ENCODE measurements at regions not wholly inside any gene's neighbourhood (a gene's known extent, or its start where the extent isn't known, plus 50 kb on each side); places are given as distances from the start of the nearest gene placed in this dataset.
"Not testable (repeated sequence)": the region's sequence is repeated elsewhere in the genome, so short reads cannot be mapped to it uniquely, and the experiment has no call there.

- DNase-seq, result no peak
Measured at GRCh38 chr17:63019138-63019873, 53.3 kb downstream of the TANC2 start.

DNA sequence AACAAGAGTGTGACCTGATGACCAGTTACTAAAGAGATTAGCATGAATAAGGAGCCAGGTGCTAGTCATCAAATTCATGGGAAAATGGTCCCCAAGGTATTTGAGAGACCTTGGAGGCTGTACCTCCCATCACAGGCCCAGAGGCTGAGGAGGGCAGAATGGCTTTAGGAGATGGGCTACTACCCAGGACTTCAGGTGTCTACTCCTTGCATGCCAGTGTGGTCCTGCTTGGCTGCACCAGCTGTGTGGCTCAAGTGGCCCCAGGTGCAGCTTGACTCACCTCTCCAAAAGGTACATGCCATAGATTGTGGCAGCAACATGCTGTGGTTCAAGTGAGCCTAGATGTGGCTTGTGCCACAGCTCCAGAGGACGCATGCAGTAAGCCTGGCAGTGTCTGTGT is 56.5 kb downstream of the TANC2 start:
- no peak for DNase-seq

DNA sequence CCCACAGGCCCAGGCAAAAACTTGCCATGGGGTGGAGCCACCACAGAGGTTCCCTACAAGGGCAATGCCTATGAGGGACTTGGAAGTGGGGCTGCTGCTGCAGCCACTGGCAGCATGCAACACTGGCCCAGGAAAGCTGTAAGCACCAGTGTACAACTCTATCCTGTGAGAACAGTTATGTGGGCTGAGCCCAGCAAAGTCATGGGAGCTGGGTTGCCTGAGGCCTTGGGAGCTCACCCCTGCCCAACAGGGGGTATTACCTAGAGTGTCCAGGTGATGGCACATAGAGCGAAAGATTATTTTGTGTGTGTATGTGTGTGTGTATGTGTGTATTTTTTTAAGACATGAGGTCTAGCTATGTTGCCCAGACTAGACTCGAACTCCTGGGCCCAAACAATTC is 57.0 kb downstream of the TANC2 start:
- DNase-seq, result no peak

DNA sequence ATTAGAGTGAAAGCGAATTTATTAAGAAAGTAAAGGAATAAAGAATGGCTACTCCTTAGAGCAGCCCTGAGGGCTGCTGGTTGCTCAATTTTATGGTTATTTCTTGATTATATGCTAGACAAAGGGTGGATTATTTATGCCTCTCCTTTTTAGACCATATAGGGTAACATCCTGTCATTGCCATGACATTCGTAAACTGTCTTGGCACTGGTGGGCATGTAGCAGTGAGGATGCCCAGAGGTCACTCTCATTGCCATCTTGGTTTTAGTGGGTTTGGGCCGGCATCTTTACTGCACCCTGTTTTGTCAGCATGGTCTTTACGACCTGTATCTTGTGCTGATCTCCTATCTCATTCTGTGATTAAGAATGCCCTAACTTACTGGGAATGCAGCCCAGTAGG is 58.2 kb downstream of the TANC2 start:
- no peak for DNase-seq

DNA sequence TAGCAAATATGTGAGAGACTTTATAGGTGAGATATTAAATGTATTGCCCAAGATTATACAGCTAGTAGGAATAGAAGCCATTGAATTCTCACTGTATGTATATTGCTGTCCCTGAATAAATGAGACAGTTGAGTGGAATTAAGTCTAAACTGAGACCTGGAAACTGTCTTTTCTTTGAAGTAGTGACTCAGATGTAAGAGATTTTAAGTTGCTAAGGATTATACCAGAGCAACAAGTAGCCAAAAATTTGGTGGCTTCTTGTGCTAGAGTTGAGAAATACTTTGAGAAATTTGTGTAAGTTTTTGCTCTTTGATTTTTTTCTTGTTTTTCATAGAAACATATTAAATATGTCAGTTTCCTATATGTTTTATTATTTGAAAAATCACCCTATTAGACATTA is 58.7 kb downstream of the TANC2 start:
- DNase-seq, result no peak

- DNase-seq, result not testable (repeated sequence)
Measured at GRCh38 chr17:63025637-63026036, 59.6 kb downstream of the TANC2 start.

DNA sequence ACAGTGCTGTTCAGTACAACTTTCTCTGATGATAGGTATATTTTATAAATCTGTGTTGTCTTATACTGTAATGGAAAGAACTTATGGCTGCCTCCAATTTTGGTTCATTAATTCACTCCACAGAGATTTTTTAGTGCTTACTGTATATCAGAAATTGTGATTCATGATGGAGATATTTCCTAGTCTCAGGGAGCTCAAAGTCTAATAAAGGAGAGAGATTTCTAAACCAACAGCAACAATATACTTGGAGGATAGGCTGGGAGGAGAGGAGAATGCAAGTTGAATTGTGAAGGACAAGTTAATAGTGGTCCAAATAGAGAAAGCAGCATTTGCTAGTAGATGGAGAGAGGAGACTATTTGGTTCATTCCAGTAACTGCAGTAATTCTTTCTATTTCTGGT is 63.5 kb downstream of the TANC2 start:
- DNase-seq, result no peak

DNA sequence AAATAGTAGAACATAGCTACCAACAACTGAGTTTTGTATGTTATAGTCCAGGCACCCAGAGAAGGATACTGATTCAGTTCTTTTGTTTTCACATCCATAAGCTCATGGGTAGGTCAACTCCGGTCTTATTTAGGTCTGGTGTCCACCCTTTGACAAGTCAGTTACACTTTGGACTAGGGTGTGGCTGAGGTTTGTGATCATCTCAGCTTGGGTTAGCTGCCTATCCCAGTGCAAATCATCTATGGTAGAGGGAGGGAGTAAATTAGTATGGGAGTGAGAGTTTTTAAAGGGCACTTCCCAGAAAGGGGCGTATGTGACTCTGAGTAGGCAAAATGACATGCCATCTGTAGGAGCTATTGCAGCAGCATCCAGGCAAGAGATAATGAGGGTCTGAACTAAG is 66.1 kb downstream of the TANC2 start:
- no peak for DNase-seq

GRCh38 chr17:63033142-63033541 is 67.1 kb downstream of the TANC2 start:
- DNase-seq, result no peak

GRCh38 chr17:63035271-63035670 is 69.2 kb downstream of the TANC2 start:
- no peak for DNase-seq

- no peak for DNase-seq
Measured at GRCh38 chr17:63035695-63036094, 69.7 kb downstream of the TANC2 start.

DNA sequence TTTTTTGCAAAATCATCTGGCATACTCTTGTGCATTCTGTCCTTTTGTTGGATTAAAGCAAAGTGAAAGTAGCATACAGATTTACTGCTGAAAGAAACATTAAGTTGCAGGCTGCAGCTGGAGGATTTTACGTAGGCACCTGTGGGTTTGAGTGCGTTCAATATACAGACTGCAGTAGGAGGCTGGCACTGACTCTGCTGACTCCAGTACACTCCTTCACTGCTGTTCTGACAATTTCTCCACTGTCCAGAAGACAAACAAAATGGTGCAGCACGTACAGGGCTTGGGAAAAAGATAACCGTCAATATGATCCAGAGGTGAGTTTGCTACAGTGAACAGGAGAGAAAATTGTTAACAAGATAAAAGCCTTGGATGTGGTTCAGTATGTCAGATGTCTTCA is 73.3 kb downstream of the TANC2 start:
- DNase-seq, result peak; percentile 12

- peak; percentile 19 for DNase-seq
Measured at GRCh38 chr17:63039899-63040602, 74.0 kb downstream of the TANC2 start.

- no peak for DNase-seq
Measured at GRCh38 chr17:63040816-63041215, 74.8 kb downstream of the TANC2 start.

DNA sequence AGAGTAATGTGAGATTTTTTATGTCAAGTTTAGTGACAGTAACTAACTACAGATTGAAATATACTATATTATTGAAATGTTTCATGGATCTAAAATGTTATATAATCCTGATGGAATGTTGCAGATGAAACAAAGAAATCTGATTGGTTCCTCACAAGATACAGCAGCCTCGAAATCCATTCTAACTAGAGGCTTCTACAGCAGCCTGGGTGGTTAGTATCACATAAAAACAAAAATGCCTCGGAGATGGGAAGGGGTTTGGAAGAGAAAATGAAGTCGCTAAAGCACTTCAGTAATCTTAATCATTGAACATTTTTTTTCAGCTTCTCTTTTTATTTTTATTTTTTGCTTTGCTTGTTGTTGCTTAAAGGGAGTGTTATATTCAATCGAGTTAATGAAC is 75.2 kb downstream of the TANC2 start:
- no peak for DNase-seq

- DNase-seq, result peak; percentile 17
Measured at GRCh38 chr17:63041722-63042121, 75.7 kb downstream of the TANC2 start.

DNA sequence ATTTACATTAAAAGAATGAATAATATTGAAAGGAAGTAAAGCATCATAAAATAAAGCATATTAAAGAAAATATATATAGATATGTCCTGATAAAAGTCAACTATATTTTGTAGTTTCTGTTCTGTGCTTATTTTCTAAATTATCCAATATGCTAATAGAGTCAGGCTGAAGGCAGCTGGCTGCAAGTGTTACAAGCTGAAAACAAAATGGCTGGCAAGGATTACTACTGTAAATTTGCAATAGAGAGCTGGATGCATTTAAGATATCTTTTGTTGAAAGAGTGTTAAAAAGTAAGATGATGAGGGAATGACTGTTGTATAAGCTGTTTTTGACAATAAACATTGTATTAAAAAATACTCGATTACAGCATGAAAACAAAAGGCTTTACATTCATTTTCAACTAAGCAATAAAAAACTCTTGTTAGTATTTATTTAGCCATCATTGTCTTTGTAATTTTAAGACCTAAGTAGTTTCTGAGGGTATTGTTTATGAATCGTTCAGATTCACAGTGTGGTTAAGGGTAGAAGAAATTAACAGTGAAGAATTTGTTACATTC is 76.3 kb downstream of the TANC2 start:
- DNase-seq, result no peak

GRCh38 chr17:63057560-63057959 is 91.5 kb downstream of the TANC2 start:
- not testable (repeated sequence) for DNase-seq

DNA sequence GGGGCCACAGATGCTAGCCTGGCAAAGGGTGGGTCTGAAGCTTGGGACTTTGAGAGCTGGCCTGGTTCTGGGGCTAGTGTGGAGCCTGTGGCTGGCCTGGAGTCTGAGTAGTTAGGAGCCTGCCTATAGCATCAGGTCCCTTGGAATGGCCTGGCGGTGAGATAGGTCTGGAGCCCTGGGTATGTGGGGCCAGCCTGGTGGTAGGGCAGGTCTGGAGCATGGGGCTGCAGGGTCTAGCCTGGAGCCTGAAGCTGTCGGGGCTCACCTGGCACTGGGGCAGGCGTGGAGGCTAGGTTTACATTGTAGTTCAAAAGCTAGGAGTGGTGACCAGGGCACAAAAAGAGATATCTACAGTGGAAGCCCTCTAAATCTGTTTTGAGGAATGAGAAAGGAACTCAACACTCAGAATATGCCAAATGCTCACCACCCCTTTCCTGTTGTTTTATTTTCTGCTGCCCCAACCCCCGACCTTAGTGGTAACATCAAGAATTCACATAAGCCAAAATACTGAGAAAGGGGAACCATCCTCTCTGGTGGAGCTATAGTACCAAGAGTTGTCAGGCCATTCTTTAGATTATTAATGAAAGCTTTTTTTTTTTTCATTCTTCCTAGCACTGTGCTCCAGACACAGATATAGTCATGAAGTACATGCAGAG is 100.3 kb downstream of the TANC2 start:
- no peak for DNase-seq

DNA sequence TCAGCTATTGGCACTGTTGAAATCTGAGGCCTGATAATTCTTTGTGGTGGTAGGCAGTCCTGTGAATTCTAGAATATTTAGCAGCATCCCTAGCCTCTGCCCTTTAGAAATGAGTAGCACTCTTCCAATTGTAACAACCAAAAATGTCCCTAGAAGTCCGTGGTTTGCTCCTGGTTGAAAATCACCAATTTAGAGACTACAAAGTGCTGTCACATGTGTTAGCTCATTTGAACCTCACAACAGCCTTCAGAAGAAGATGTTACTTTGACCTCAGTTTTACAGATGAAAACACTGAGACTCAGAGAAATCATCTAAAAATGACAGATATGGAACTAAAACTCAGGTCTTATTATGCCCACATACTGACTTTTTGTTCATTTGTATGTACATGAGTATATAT is 103.2 kb downstream of the TANC2 start:
- DNase-seq, result no peak

GRCh38 chr17:63070031-63070430 is 104.0 kb downstream of the TANC2 start:
- DNase-seq, result no peak

GRCh38 chr17:63071797-63072196 is 105.8 kb downstream of the TANC2 start:
- no peak for DNase-seq

DNA sequence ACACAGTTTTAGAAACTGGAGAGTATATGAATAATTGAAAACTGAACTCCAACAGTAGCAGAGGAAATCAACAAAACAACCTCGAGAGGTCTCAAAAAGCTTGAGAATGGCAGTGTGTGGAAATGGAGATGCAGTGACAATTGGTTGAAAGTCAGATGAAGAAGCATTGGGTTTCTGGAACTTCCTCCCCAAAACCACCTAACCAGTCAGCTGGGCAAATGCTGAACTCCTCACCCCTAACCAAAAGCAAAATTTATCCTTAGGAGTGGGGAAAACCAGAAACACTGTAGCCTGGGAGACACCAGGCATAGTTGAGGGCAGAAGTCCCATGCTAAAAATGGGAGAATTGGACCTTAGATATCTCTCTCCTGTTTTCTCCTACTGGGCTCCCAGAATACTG is 109.9 kb downstream of the TANC2 start:
- DNase-seq, result no peak

GRCh38 chr17:63078707-63079106 is 112.7 kb downstream of the TANC2 start:
- DNase-seq, result no peak

Data from NCI-H69 (cell line).